Ovary (tissue), 3 donors: ENCODE measurements at regions not wholly inside any gene's neighbourhood (a gene's known extent, or its start where the extent isn't known, plus 50 kb on each side); places are given as distances from the start of the nearest gene placed in this dataset.

Experiments
- CTCF ChIP-seq, 3 donors: fragments of 450-650 bp in 2 of 3; fragments of 200-600 bp in 1 of 3; IDR thresholded peaks; one replicate each; pipeline versions ENCODE4 v1.5.1 to v1.8.0; 2016 to 2022; ENCODE audit warnings: antibody characterized with exemption in 3 of 3, mild to moderate bottlenecking in 1 of 3
- POLR2A ChIP-seq: fragments of 450-650 bp; IDR thresholded peaks from one replicate; pipeline ENCODE4 v1.6.1; 2017; ENCODE audit warnings: antibody characterized with exemption, mild to moderate bottlenecking, moderate library complexity
- donor health status: DM: no; HTN: no; CAD: no.

GRCh38 chr6:145003145-145003544 is 718.0 kb downstream of the UTRN start:
- TF ChIP-seq CTCF (IDR thresholded peaks at IDR 0.05) (no peak), POLR2A (no peak)
